KMS-11 (cell line): ENCODE measurements at regions not wholly inside any gene's neighbourhood (a gene's known extent, or its start where the extent isn't known, plus 50 kb on each side); places are given as distances from the start of the nearest gene placed in this dataset.

ENCODE experiments used
- H2AFZ ChIP-seq: fragments of 200-600 bp; sonication (generic); 2 replicates; pipeline ENCODE4 v1.6.1; 2016; ENCODE audit warnings: antibody characterized with exemption, mixed run types, low read depth
- H3K27ac ChIP-seq: fragments of 200-600 bp; sonication (generic); 2 replicates; pipeline ENCODE4 v1.6.1; 2016; ENCODE audit warnings: mild to moderate bottlenecking, mixed run types
- H3K27me3 ChIP-seq: fragments of 200-600 bp; sonication (generic); 2 replicates; pipeline ENCODE4 v1.6.1; 2017; ENCODE audit warnings: mild to moderate bottlenecking, low read depth, mixed run types, moderate library complexity; ENCODE audit not compliant: insufficient read depth
- H3K36me3 ChIP-seq: fragments of 200-600 bp; sonication (generic); 2 replicates; pipeline ENCODE4 v1.6.1; 2017; ENCODE audit warnings: mild to moderate bottlenecking, mixed run types; ENCODE audit not compliant: insufficient read depth
- H3K4me1 ChIP-seq: fragments of 200-600 bp; sonication (generic); 2 replicates; pipeline ENCODE4 v1.6.1; 2016; ENCODE audit warnings: mild to moderate bottlenecking, low read depth, mixed run types; ENCODE audit not compliant: poor library complexity, severe bottlenecking
- H3K4me2 ChIP-seq: fragments of 200-600 bp; sonication (generic); 2 replicates; pipeline ENCODE4 v1.7.0; 2016; ENCODE audit warnings: mild to moderate bottlenecking, mixed run types
- H3K4me3 ChIP-seq: fragments of 200-600 bp; sonication (generic); IDR thresholded peaks from 2 replicates; pipeline ENCODE4 v1.6.1; 2017; ENCODE audit warnings: low read depth, low read length, mixed read lengths; ENCODE audit not compliant: insufficient read depth
- H3K79me2 ChIP-seq: fragments of 200-600 bp; sonication (generic); 2 replicates; pipeline ENCODE4 v1.6.1; 2016; ENCODE audit warnings: low read depth, mixed run types; ENCODE audit not compliant: insufficient read depth
- H3K9ac ChIP-seq: fragments of 200-600 bp; sonication (generic); 2 replicates; pipeline ENCODE4 v1.6.1; 2016; ENCODE audit warnings: mild to moderate bottlenecking, mixed run types
- H4K20me1 ChIP-seq: fragments of 200-600 bp; sonication (generic); 2 replicates; pipeline ENCODE4 v1.6.1; 2016; ENCODE audit warnings: mild to moderate bottlenecking, mixed run types; ENCODE audit not compliant: insufficient read depth
- TF ChIP-seq, protein P1 (sequence below): fragments of 200-600 bp; sonication (generic); conservative IDR thresholded peaks from 2 replicates; pipeline ENCODE4 v1.6.1; 2017; ENCODE audit warnings: low read depth, mild to moderate bottlenecking, antibody characterized with exemption, low read length, moderate library complexity, mixed read lengths

DNA sequence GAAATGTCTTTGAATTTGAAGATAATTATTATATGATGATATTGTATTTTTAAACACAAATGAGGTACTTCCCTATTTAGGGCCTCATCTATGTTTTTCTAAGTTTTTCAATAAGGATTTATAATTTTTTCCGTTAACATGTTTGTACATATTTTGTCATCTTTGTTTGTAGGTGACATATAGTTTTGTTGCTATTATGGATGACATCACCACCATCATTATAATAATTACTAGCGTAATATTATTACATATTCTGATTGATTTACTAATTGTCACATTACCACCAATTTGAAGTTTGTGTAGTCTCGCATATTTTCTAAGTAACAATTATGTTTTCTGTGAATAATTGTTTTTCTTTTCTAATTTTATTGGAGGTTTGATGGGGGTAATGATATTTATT, 147.2 kb upstream of the DAAM1 start:
- no peak overlapping the region for H2AFZ ChIP-seq
- H3K9ac ChIP-seq = no peak overlapping the region
- no peak overlapping the region for H3K4me3 ChIP-seq
- TF ChIP-seq, protein P1, sequence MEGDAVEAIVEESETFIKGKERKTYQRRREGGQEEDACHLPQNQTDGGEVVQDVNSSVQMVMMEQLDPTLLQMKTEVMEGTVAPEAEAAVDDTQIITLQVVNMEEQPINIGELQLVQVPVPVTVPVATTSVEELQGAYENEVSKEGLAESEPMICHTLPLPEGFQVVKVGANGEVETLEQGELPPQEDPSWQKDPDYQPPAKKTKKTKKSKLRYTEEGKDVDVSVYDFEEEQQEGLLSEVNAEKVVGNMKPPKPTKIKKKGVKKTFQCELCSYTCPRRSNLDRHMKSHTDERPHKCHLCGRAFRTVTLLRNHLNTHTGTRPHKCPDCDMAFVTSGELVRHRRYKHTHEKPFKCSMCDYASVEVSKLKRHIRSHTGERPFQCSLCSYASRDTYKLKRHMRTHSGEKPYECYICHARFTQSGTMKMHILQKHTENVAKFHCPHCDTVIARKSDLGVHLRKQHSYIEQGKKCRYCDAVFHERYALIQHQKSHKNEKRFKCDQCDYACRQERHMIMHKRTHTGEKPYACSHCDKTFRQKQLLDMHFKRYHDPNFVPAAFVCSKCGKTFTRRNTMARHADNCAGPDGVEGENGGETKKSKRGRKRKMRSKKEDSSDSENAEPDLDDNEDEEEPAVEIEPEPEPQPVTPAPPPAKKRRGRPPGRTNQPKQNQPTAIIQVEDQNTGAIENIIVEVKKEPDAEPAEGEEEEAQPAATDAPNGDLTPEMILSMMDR = no peak
- H4K20me1 ChIP-seq = no peaks in the 10 kb centered on the region
- H3K27me3 ChIP-seq = no peaks in the 10 kb centered on the region
- no peaks in the 10 kb centered on the region for H3K36me3 ChIP-seq
- no peaks in the 10 kb centered on the region for H3K79me2 ChIP-seq
- H3K27ac ChIP-seq = no peak overlapping the region
- no peaks in the 10 kb centered on the region for H3K4me1 ChIP-seq
- H3K4me2 ChIP-seq = no peak overlapping the region

DNA sequence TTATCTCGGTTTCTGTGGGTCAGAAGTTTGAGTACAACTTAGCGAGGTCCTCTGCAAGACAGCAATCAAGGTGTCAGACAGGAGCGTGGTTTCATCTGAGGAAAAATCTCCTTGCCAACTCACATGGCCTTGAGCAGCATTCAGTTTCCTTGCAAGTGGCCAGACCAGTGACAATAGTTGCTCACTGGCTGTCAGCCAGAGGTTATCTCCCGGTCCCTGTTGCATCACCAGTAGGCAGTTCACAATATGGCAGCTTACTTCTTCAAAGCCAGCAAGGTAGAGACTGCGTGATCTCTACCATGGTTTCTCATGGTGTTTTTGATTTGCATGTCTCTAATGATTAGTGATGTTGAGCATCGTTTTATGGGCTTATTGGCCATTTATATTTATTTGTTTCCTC, 143.8 kb upstream of the DAAM1 start:
- Histone ChIP-seq H3K27ac (no peak overlapping the region), H3K79me2 (no peaks in the 10 kb centered on the region), H3K4me3 (no peak overlapping the region), H3K36me3 (no peaks in the 10 kb centered on the region), H3K9ac (no peak overlapping the region), H3K27me3 (no peaks in the 10 kb centered on the region), H4K20me1 (no peaks in the 10 kb centered on the region), H3K4me1 (no peaks in the 10 kb centered on the region), H3K4me2 (no peak overlapping the region), H2AFZ (no peak overlapping the region)
- TF ChIP-seq, protein P1 = no peak

DNA sequence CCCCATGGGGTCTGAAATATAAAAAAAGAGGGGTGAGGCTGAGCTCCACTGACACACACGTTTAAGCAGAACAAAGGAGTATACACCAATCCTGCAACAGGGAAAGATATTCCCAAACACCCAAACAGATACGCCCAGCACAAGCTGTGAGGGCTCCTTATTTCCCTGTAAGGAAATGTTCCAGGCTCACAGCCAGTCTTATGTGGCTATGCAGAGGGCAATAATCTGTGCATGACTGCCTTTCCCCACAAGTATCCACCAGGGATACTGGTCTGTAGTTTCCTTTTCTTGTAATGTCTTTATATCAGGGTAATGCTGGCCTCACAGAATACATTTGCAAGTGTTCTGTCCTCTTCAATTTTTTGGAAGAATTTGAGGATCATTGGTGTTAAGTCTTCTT, 141.7 kb upstream of the DAAM1 start:
- H2AFZ ChIP-seq = no peak overlapping the region

DNA sequence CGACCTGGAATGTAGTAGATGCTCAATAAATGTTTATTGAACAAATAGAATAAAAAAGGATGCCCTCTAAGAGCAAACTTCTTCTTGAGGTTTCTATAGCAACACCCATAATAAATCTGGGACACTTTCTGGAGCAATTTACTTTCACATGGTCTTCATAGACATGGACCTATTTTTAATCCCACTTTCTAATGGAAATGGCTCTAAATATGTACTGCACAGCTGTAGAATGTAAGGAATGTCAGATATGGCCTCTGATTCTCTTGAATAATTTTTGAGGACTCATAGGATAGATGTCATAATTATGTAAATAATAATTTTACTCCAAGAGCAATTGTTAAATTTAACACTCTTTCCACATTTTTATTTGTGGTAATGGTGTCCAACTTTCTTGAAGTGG, 133.5 kb upstream of the DAAM1 start:
- Histone ChIP-seq H3K36me3 (no peaks in the 10 kb centered on the region), H3K27me3 (no peaks in the 10 kb centered on the region), H4K20me1 (no peaks in the 10 kb centered on the region), H3K27ac (no peak overlapping the region), H3K79me2 (no peaks in the 10 kb centered on the region), H3K4me2 (no peak overlapping the region), H3K4me3 (no peak overlapping the region), H2AFZ (no peak overlapping the region), H3K9ac (no peak overlapping the region), H3K4me1 (no peaks in the 10 kb centered on the region)
- TF ChIP-seq, protein P1 = no peak

More for the DNA sequence above, 141.7 kb upstream of the DAAM1 start:
- H3K36me3 ChIP-seq = no peaks in the 10 kb centered on the region
- no peak overlapping the region for H3K4me3 ChIP-seq
- no peaks in the 10 kb centered on the region for H3K79me2 ChIP-seq
- H3K4me2 ChIP-seq = no peak overlapping the region
- H4K20me1 ChIP-seq = no peaks in the 10 kb centered on the region
- H3K9ac ChIP-seq = no peak overlapping the region
- TF ChIP-seq, protein P1 = no peak
- H3K27me3 ChIP-seq = no peaks in the 10 kb centered on the region
- no peaks in the 10 kb centered on the region for H3K4me1 ChIP-seq
- H3K27ac ChIP-seq = no peak overlapping the region
